LNCaP clone FGC (cell line): ENCODE measurements at regions not wholly inside any gene's neighbourhood (a gene's known extent, or its start where the extent isn't known, plus 50 kb on each side); places are given as distances from the start of the nearest gene placed in this dataset.

Experiments used
- DNase-seq: peaks from one replicate; pipeline ENCODE4 v3.0.0-alpha.2; 2011; ENCODE audit warnings: low read depth
- H3K4me3 ChIP-seq: 2 replicates; pipeline ENCODE4 v1.5.1; 2011; ENCODE audit warnings: mild to moderate bottlenecking, low read depth, low read length, control low read depth
- CTCF ChIP-seq: IDR thresholded peaks from 2 replicates; pipeline ENCODE4 v1.5.1; 2012; ENCODE audit warnings: mild to moderate bottlenecking; ENCODE audit not compliant: control insufficient read depth, insufficient read depth; ENCODE audit errors: extremely low read depth

GRCh38 chr1:94675373-94675772 is 133.8 kb upstream of the F3 start:
- no peak for DNase-seq
- TF ChIP-seq CTCF: no peak
- H3K4me3 ChIP-seq: no peak overlapping the region

- no peak overlapping the region for H3K4me3 ChIP-seq
- DNase-seq: no peak
- no peak for TF ChIP-seq CTCF
Measured at GRCh38 chr1:94674876-94675275, 133.3 kb upstream of the F3 start.

GRCh38 chr1:94672934-94673333 is 131.4 kb upstream of the F3 start:
- no peak for DNase-seq
- no peak for TF ChIP-seq CTCF
- H3K4me3 ChIP-seq: no peak overlapping the region

GRCh38 chr1:94672001-94672400 is 130.4 kb upstream of the F3 start:
- no peak overlapping the region for H3K4me3 ChIP-seq
- no peak for DNase-seq
- TF ChIP-seq CTCF: no peak

- DNase-seq: no peak
- H3K4me3 ChIP-seq: no peak overlapping the region
- no peak for TF ChIP-seq CTCF
Measured at GRCh38 chr1:94670273-94670672, 128.7 kb upstream of the F3 start.

- no peak for TF ChIP-seq CTCF
- H3K4me3 ChIP-seq: no peak overlapping the region
- DNase-seq: no peak
Measured at GRCh38 chr1:94669198-94669597, 127.6 kb upstream of the F3 start.

- no peak for TF ChIP-seq CTCF
- H3K4me3 ChIP-seq: no peak overlapping the region
- DNase-seq: no peak
Measured at GRCh38 chr1:94668528-94668927, 127.0 kb upstream of the F3 start.
